OCI-LY7 (cell line): ENCODE measurements at regions not wholly inside any gene's neighbourhood (a gene's known extent, or its start where the extent isn't known, plus 50 kb on each side); places are given as distances from the start of the nearest gene placed in this dataset.

Experiments used
- BruUV-seq: library from RNA; stranded (reverse); fragments of 400-500 nt; replicated peaks from 2 replicates; lab custom pipeline; 2021; lab: Mats Ljungman, UMichigan
- CTCF ChIA-PET: fragments of 300-600 bp; sonication (Branson Sonifier 250); formaldehyde crosslinking; loops from one replicate; lab custom pipeline; 2022; ENCODE audit warnings: antibody characterized with exemption; ENCODE audit not compliant: unreplicated experiment; lab: Charles Lee
- POLR2A ChIA-PET: fragments of 300-600 bp; sonication (Branson Sonifier 250); formaldehyde crosslinking; loops from one replicate; lab custom pipeline; 2022; ENCODE audit warnings: antibody characterized with exemption; lab: Charles Lee
- DNase-seq: peaks from one replicate; pipeline ENCODE4 v3.0.0-alpha.2; 2015; ENCODE audit warnings: low spot score
- H2AFZ ChIP-seq: fragments of 200-600 bp; sonication (generic), shearing (Covaris generic); 2 replicates; pipeline ENCODE4 v1.6.1; 2014; ENCODE audit warnings: mild to moderate bottlenecking, antibody characterized with exemption, low read length, moderate library complexity
- H3K27ac ChIP-seq: fragments of 200-600 bp; sonication (generic); 2 replicates; pipeline ENCODE4 v1.5.1; 2014; ENCODE audit warnings: mixed run types, low read depth, mild to moderate bottlenecking, moderate library complexity, low read length, inconsistent platforms; ENCODE audit not compliant: poor library complexity, severe bottlenecking
- H3K36me3 ChIP-seq: fragments of 200-600 bp; sonication (generic); 2 replicates; pipeline ENCODE4 v1.6.1; 2014; ENCODE audit warnings: mild to moderate bottlenecking, antibody characterized with exemption, low read length, moderate library complexity, mixed read lengths; ENCODE audit not compliant: insufficient read depth
- H3K4me1 ChIP-seq: fragments of 200-600 bp; sonication (generic); 2 replicates; pipeline ENCODE4 v1.5.1; 2014; ENCODE audit warnings: mild to moderate bottlenecking, low read length; ENCODE audit not compliant: insufficient read depth, poor library complexity, severe bottlenecking
- H3K4me2 ChIP-seq: fragments of 200-600 bp; sonication (generic); 2 replicates; pipeline ENCODE4 v1.6.1; 2014; ENCODE audit warnings: mild to moderate bottlenecking, low read length
- H3K4me3 ChIP-seq: fragments of 200-600 bp; sonication (generic); 2 replicates; pipeline ENCODE4 v1.5.1; 2014; ENCODE audit warnings: mild to moderate bottlenecking, low read depth, low read length; ENCODE audit not compliant: poor library complexity, severe bottlenecking
- H3K79me2 ChIP-seq: fragments of 200-600 bp; sonication (generic); 2 replicates; pipeline ENCODE4 v1.6.1; 2016; ENCODE audit warnings: low read depth, mild to moderate bottlenecking, low read length, moderate library complexity, mixed read lengths; ENCODE audit not compliant: insufficient read depth
- H3K9me2 ChIP-seq: fragments of 200-600 bp; sonication (generic); 2 replicates; pipeline ENCODE4 v1.6.1; 2016; ENCODE audit warnings: mild to moderate bottlenecking, low read length, mixed read lengths; ENCODE audit not compliant: insufficient read depth
- H3K9me3 ChIP-seq: fragments of 200-600 bp; sonication (generic); 2 replicates; pipeline ENCODE4 v1.6.1; 2014; ENCODE audit warnings: mild to moderate bottlenecking, mixed run types, low read length, mixed read lengths
- H4K20me1 ChIP-seq: fragments of 200-600 bp; sonication (generic); 2 replicates; pipeline ENCODE4 v1.6.1; 2014; ENCODE audit warnings: mild to moderate bottlenecking, antibody characterized with exemption, low read length, moderate library complexity, mixed read lengths; ENCODE audit not compliant: insufficient read depth
- EZH2phosphoT487 ChIP-seq: fragments of 200-600 bp; sonication (generic); IDR thresholded peaks from 2 replicates; pipeline ENCODE4 v1.6.1; 2018; ENCODE audit warnings: low read depth, borderline replicate concordance, mild to moderate bottlenecking, mixed run types, antibody characterized with exemption, low read length, moderate library complexity, mixed read lengths
- intact Hi-C: fragments of 100-400 bp; cut with micrococcal nuclease; formaldehyde crosslinking; loops from one replicate; pipeline ENCODE4 v1.10.0; 2022; ENCODE audit not compliant: unreplicated experiment
- TF ChIP-seq, protein P1 (sequence below): fragments of 200-600 bp; sonication (generic); conservative IDR thresholded peaks from 2 replicates; pipeline ENCODE4 v1.5.1; 2014; ENCODE audit warnings: mild to moderate bottlenecking, antibody characterized with exemption, low read length, moderate library complexity, mixed read lengths

GRCh38 chr11:92866679-92867282 is 102.7 kb upstream of the MTNR1B start:
- no peak overlapping the region for H3K4me3 ChIP-seq
- no peak overlapping the region for H3K4me2 ChIP-seq
- TF ChIP-seq, protein P1, sequence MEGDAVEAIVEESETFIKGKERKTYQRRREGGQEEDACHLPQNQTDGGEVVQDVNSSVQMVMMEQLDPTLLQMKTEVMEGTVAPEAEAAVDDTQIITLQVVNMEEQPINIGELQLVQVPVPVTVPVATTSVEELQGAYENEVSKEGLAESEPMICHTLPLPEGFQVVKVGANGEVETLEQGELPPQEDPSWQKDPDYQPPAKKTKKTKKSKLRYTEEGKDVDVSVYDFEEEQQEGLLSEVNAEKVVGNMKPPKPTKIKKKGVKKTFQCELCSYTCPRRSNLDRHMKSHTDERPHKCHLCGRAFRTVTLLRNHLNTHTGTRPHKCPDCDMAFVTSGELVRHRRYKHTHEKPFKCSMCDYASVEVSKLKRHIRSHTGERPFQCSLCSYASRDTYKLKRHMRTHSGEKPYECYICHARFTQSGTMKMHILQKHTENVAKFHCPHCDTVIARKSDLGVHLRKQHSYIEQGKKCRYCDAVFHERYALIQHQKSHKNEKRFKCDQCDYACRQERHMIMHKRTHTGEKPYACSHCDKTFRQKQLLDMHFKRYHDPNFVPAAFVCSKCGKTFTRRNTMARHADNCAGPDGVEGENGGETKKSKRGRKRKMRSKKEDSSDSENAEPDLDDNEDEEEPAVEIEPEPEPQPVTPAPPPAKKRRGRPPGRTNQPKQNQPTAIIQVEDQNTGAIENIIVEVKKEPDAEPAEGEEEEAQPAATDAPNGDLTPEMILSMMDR, result no peak
- TF ChIP-seq EZH2phosphoT487, result no peak
- no TSS peak for BruUV-seq
- CTCF ChIA-PET, result no interaction called here
- no peaks in the 10 kb centered on the region for H3K36me3 ChIP-seq
- no peak for DNase-seq
- no peaks in the 10 kb centered on the region for H3K9me3 ChIP-seq
- POLR2A ChIA-PET, result no interaction called here
- no peak overlapping the region for H3K27ac ChIP-seq
- no peaks in the 10 kb centered on the region for H3K4me1 ChIP-seq
- H4K20me1 ChIP-seq, result no peaks in the 10 kb centered on the region
- H2AFZ ChIP-seq, result no peak overlapping the region
- H3K79me2 ChIP-seq, result no peaks in the 10 kb centered on the region
- no peaks in the 10 kb centered on the region for H3K9me2 ChIP-seq
- intact Hi-C loops, result no loop called here

DNA sequence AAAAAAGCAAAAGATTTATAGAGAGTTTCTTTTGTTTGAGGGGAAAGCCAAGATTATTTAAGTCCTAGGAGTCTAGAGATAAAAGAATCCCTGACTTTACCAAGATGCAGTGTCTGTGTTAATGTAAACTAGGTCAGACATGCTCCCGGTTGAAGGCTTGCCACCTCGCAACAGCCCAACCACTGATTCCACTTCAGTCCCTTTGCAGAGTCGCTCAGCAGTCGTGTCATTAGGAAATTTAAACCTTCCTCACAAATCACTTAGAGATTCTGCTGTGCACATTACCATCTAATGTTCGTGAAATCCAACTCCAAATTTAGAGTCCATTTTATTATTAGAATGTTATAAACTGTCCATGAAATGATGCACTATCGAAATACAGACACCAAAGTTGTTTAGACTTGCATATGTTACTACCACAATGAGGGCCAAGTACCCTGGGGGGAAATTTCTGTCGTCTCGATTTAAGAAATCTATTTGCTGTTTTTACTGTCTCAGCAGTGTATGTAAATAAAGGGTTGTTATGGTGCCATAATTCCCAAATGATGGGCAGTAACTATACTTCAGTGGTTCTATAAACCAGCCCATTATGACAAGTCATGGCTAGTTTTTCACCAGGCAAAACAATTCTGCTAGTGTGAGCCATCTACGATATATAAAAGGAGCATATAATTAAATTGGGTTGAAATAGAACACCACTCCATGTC is 101.4 kb upstream of the MTNR1B start:
- no TSS peak for BruUV-seq
- Histone ChIP-seq H3K4me3 (no peak overlapping the region), H3K4me1 (no peaks in the 10 kb centered on the region), H3K27ac (no peak overlapping the region), H3K9me3 (no peaks in the 10 kb centered on the region), H3K4me2 (no peak overlapping the region), H2AFZ (no peak overlapping the region), H3K36me3 (no peaks in the 10 kb centered on the region), H4K20me1 (no peaks in the 10 kb centered on the region), H3K79me2 (no peaks in the 10 kb centered on the region), H3K9me2 (no peaks in the 10 kb centered on the region)
- intact Hi-C loops, result no loop called here
- DNase-seq, result no peak
- no peak for TF ChIP-seq EZH2phosphoT487
- TF ChIP-seq, protein P1, result no peak
- ChIA-PET CTCF (no interaction called here), POLR2A (no interaction called here)

DNA sequence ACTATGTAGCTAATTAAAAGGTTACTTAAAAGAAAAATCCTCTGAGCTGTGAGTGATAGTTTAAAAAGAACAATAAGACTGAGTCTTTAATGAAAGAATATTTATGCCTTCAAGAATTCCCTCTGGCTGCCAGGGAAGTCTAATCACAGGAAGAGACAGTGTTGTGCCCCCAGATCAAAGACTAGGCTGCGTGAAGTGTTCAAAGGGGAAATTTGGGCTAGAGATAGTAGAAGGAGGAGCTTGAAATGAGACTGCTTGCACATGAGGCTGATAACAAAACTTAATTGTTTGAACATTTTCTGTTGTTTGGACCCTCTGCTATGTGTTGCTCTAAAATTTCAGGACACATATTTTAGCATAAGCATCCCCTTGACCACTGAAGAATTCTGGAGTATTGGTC is 99.7 kb upstream of the MTNR1B start:
- POLR2A ChIA-PET, result no interaction called here
- Histone ChIP-seq H3K4me3 (no peak overlapping the region), H3K9me2 (no peaks in the 10 kb centered on the region), H3K4me1 (no peaks in the 10 kb centered on the region), H3K9me3 (no peaks in the 10 kb centered on the region), H2AFZ (no peak overlapping the region), H3K27ac (no peak overlapping the region), H3K36me3 (no peaks in the 10 kb centered on the region), H3K79me2 (no peaks in the 10 kb centered on the region), H4K20me1 (no peaks in the 10 kb centered on the region), H3K4me2 (no peak overlapping the region)
- no peak for DNase-seq
- TF ChIP-seq, protein P1, result no peak
- TF ChIP-seq EZH2phosphoT487, result no peak
- intact Hi-C loops, result no loop called here
- no TSS peak for BruUV-seq
- CTCF ChIA-PET, result no interaction called here
